ENCODE measurements at regions not wholly inside any gene's neighbourhood (a gene's known extent, or its start where the extent isn't known, plus 50 kb on each side); places are given as distances from the start of the nearest gene placed in this dataset.

- TF ChIP-seq POLR2A (IDR thresholded peaks at IDR 0.05) (no peak), CTCF (IDR thresholded peaks at IDR 0.05) (no peak), POLR2AphosphoS5 (IDR thresholded peaks at IDR 0.05) (no peak), EP300 (IDR thresholded peaks at IDR 0.05) (no peak)
Measured at GRCh38 chr12:65525491-65526141, 247.1 kb downstream of the MSRB3 start.
